GM12892 (cell line): ENCODE measurements at regions not wholly inside any gene's neighbourhood (a gene's known extent, or its start where the extent isn't known, plus 50 kb on each side); places are given as distances from the start of the nearest gene placed in this dataset.

Experiments used
- DNase-seq: peaks from one replicate; pipeline ENCODE4 v3.0.0; 2011; ENCODE audit not compliant: insufficient read length
- FAIRE-seq: peaks from 2 replicates; lab custom pipeline; 2011; peaks lifted over from hg19 to GRCh38; lab: Jason Lieb, UNC
- POLR2A ChIP-seq: IDR thresholded peaks from 2 replicates; pipeline ENCODE4 v1.6.1; 2011; ENCODE audit warnings: low read depth, low read length, control low read depth
- POLR2AphosphoS5 ChIP-seq: IDR thresholded peaks from 2 replicates; pipeline ENCODE4 v1.6.1; 2011; ENCODE audit warnings: low read depth, low read length, control low read depth
- TAF1 ChIP-seq: IDR thresholded peaks from 2 replicates; pipeline ENCODE4 v1.6.1; 2011; ENCODE audit warnings: low read depth, mild to moderate bottlenecking, control low read depth, low read length, borderline replicate concordance

DNA sequence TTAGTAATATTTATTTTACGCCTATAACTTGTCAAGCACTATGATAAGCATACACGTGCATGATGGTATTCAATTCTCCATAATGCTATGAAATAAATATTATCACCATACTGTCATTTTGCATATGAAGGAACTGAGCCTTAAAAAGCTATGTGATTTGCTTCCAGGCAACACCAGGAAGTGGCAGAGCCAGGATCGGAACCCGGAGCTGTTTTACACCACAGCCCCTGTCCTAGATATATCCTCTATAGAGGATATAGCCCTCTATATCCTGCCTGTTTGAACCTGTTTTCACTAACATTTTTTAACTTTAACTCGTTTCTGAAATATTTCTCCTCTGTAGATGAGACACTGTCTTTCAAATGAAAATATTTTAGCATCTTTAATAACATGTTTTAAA, 690.0 kb downstream of the SATB2 start:
- FAIRE-seq (no peak), DNase-seq (no peak)
- TF ChIP-seq TAF1: no peak
- TF ChIP-seq POLR2A: no peak
- TF ChIP-seq POLR2AphosphoS5: no peak

DNA sequence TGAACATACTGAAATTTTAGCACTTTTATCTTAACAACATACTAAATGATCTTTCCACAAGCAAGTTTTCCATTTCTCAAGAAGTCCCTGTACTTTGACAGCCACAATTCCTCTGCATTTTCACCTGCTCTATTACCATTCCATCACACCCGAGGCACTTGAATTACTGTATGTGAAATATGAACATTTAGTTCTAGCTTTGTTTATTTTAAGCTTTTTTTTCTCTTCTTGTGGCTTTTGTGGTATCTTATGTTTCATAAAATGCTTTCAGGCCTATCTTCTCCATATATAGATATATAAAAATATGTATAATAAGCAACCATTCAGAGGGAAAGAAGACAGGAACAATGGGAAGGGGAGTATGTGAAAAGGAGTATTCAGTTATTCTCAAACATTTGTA, 693.9 kb downstream of the SATB2 start:
- FAIRE-seq (no peak), DNase-seq (no peak)
- no peak for TF ChIP-seq POLR2A
- no peak for TF ChIP-seq POLR2AphosphoS5
- no peak for TF ChIP-seq TAF1

DNA sequence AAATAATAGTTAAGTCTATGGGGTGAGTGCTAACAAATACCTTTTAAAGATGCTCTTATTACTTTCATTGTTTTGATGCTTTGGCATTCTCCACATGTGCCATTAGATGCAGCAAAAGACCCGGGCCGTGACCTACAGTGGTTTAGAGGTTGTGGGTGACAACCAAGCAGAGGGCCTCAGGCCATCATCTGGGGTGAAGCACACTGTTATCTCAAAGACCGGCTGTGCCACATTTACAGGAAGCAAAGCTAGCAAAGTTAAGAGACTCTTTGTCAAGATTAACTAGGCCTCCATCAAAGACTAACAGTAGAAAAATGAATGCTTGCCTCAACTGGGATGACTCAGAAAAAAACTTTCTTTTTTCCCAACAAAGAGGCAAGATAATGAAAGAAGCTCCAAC, 695.3 kb downstream of the SATB2 start:
- no peak for FAIRE-seq
- DNase-seq: no peak
- TF ChIP-seq POLR2AphosphoS5: no peak
- TF ChIP-seq POLR2A: no peak
- no peak for TF ChIP-seq TAF1

DNA sequence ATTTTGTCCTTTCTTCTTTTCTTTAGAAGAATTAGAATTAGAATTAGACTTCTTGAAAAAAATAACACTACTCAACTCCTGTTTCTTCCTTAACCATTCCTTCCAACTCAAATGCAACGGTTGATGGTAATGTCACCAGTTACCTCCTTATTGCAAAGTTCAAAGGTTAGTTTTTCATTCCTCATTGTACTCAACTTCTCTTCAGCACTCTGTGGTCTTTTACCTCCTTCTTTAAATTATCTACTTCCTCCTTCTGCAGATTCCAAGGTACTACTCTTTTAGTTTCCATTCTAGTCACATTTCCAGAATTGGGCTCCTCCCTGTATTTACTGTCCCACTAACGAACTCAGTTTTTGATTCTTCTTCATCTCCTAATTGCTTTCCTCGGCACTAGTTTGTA, 700.7 kb downstream of the SATB2 start:
- FAIRE-seq (no peak), DNase-seq (no peak)
- TF ChIP-seq TAF1: no peak
- TF ChIP-seq POLR2A: no peak
- TF ChIP-seq POLR2AphosphoS5: no peak

DNA sequence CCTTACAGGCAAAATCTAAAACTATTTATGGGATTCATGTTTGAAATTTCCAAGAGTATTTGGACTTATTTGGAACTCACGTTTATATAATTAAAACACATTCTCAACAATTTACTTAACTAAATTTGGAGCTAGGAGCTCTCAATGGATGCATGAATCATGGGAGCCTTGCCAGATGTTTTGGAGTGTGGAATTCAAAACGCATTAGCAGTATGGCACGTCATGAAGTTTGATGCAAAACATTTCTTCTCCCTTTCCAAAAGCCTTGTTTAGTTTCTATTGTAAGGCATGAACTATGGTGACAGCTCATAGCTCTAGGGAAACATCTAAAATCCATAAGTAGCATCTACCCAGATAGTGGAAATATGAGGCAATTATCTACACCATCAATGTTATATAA, 701.6 kb downstream of the SATB2 start:
- no peak for FAIRE-seq
- TF ChIP-seq POLR2A (no peak), TAF1 (no peak), POLR2AphosphoS5 (no peak)
- DNase-seq: no peak

DNA sequence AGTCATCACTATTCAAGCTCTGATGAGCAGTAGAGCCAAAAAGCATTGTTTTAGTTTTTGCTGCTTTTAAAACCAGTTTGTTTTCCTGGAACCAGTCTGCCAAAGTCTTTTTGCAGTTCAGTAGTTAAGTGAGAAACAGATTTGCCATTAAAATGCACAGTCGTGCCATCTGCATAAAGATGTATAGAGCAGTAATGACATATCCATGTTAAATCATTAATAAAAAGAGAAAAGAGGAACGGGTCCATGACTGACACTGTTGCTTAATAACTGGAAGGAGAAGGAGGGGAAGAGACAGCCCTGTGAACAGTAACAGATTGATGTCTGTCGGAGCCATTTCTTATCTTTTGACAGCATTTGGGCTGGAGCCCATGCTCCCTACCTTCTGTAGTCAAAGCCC, 704.6 kb downstream of the SATB2 start:
- DNase-seq (no peak), FAIRE-seq (no peak)
- TF ChIP-seq POLR2AphosphoS5 (no peak), TAF1 (no peak), POLR2A (no peak)

DNA sequence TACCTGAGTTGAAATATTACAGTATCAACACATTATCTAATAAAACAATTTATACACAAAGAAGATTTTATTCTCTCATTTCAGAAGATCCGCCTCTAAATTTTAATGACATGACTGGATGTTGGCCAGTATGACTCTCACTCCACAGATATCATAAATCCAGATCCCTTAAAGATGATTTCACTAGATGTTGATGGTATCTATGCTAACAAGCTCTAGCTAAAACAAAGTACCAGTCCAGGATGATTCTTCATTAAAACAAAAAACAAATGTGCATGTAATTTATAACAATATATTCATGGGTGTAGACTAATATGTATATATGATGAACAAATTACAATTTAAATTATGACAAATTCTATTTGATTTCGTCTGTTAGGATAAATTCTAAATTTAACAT, 708.4 kb downstream of the SATB2 start:
- TF ChIP-seq POLR2A: no peak
- TF ChIP-seq TAF1: no peak
- no peak for TF ChIP-seq POLR2AphosphoS5
- FAIRE-seq (no peak), DNase-seq (no peak)

DNA sequence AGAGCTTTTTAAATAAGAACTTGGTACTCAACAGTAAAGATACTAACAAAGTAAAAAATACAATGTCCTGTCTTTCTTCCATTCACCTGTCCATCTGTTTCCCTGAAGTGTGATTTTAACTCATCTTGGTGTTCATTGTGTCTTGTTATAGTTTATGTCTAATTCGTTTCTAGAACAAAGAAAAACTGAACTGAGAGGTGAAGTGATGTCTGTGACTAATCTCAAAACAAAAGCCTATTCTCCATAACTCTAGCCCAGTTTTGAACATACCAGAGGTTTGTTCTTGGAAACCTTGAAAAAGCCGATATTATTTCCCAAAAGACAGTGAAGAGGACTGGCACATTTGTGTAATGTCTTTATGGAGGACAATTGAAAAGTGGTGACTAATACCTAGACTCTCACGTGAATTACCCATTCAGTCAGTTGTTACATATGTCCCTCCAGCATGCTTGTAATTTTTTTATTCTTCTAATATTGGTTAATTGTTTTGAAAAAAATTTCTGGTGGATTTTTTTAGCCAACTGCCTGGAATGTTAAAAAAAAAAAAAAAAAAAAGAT, 725.8 kb downstream of the SATB2 start:
- TF ChIP-seq POLR2A: no peak
- TF ChIP-seq POLR2AphosphoS5: no peak
- no peak for TF ChIP-seq TAF1
- DNase-seq: no peak
- FAIRE-seq: no peak

DNA sequence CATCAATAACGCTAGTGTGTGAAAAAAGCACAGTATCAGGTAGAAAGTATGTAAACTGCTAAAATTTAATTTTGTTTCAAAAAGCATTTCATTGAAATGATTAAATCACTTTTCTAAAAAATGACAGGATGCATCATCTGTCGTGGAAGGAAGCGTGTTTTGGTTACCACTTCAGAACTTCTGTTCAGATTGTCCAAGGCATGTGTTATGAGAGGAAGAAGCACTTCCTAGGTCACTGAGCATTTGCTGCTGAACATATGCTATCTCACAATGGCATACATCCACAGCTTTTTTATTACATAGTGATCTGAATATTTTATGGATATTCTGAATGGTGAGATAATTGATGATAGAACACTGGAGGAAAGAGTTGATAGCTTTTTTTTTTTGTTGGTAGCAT, 737.5 kb downstream of the SATB2 start:
- FAIRE-seq (no peak), DNase-seq (no peak)
- no peak for TF ChIP-seq POLR2AphosphoS5
- TF ChIP-seq TAF1: no peak
- TF ChIP-seq POLR2A: no peak

DNA sequence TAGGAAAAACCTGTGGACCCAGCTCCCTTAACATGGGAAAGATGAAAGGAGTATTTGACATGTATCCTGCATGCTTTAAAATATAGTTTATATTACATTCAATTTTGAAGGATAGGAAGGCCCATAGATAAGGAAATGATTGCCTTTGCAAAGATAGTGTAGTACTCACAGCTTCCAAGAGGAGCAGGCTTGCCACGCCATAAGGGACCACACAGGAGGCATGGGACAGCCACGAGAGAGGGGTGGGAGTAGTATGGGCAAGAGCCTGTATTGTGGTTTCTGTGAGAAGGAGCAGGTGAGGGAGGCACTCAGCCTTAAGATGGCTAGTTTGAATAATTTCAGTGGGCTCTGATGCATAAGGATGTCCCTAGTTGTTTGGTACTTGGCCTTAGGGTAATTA, 740.3 kb downstream of the SATB2 start:
- DNase-seq (no peak), FAIRE-seq (no peak)
- TF ChIP-seq POLR2A (no peak), POLR2AphosphoS5 (no peak), TAF1 (no peak)

DNA sequence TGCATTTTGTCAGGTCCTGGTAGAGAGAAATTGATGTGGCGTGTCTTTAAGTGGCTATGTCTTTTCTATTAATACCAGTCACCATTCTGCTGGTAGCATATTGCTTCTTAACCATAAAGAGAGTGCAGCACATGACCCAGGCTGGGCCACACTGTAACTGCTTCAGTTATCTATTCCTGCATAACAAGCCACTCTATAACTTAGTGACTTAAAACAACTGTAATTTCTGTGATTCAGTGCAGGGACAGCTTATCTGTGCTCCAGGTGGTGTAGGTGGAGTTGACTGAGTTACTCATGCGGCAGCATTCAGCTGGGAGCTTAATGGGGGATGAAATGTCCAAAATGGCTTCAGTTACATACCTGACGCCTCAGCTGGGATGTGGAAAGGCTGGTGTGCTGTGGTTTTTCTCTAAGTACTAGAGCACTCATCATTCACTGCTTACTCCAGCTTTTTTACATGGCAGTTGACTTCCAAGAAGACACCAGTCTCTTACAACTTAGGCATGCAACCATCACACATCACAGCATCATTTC, 742.4 kb downstream of the SATB2 start:
- TF ChIP-seq POLR2A (no peak), POLR2AphosphoS5 (no peak), TAF1 (no peak)
- no peak for FAIRE-seq
- DNase-seq: no peak

DNA sequence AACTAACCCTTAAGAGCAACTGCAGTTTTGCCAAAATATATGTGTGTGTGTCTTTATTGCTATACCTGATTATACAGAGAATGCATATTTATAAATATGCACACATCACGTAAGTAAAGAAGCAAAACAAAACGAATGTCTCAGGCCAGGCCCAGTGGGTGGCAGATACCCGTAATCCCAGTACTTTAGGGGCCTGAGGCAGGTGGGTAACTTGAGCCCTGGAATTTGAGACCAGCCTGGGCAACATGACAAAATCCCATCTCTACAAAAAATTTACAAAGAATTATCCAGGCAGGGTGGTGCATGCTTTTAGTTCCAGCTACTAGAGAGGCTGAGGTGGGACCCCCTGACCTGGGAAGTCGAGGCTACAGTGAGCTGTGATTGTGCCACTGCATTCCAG, 745.3 kb downstream of the SATB2 start:
- DNase-seq: no peak
- no peak for FAIRE-seq
- TF ChIP-seq TAF1: no peak
- TF ChIP-seq POLR2AphosphoS5: no peak
- TF ChIP-seq POLR2A: no peak
